Sigmoid colon (tissue), 3 donors: ENCODE measurements at regions not wholly inside any gene's neighbourhood (a gene's known extent, or its start where the extent isn't known, plus 50 kb on each side); places are given as distances from the start of the nearest gene placed in this dataset.

Experiments used
- POLR2A ChIP-seq, 2 donors: fragments of 450-650 bp; IDR thresholded peaks; one replicate each; pipeline ENCODE4 v1.6.1; 2016; ENCODE audit warnings: antibody characterized with exemption in 2 of 2, mild to moderate bottlenecking in 2 of 2, moderate library complexity in 2 of 2
- TF ChIP-seq, protein P1 (sequence below), 4 experiments: fragments of 450-650 bp in 3 of 4; fragments of 200-600 bp in 1 of 4; IDR thresholded peaks; one replicate each; pipeline ENCODE4 v1.5.1; 2016 to 2019; ENCODE audit warnings: antibody characterized with exemption in 4 of 4, mild to moderate bottlenecking in 3 of 4, moderate library complexity in 2 of 4

DNA sequence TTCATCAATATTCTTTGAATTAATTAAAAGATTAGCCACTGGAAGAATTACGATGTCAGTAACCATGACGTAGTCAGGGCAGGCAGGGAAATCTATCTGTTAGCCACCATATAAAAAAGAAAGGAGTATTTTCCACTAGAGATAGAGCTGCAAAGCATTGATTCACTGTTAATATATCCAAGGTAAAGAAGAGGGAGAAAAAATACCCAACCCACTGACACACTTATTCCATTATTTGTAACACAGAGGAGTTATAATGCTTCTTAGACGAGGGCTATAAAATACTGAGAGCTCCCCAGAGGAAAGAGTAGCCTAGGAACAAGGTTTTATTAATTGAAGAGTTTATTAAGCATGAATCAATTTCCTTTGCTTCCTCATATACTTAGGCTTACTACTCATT, 382.2 kb upstream of the CDH6 start:
- TF ChIP-seq, protein P1, sequence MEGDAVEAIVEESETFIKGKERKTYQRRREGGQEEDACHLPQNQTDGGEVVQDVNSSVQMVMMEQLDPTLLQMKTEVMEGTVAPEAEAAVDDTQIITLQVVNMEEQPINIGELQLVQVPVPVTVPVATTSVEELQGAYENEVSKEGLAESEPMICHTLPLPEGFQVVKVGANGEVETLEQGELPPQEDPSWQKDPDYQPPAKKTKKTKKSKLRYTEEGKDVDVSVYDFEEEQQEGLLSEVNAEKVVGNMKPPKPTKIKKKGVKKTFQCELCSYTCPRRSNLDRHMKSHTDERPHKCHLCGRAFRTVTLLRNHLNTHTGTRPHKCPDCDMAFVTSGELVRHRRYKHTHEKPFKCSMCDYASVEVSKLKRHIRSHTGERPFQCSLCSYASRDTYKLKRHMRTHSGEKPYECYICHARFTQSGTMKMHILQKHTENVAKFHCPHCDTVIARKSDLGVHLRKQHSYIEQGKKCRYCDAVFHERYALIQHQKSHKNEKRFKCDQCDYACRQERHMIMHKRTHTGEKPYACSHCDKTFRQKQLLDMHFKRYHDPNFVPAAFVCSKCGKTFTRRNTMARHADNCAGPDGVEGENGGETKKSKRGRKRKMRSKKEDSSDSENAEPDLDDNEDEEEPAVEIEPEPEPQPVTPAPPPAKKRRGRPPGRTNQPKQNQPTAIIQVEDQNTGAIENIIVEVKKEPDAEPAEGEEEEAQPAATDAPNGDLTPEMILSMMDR (IDR thresholded peaks at IDR 0.05) = no peak
- TF ChIP-seq POLR2A (IDR thresholded peaks at IDR 0.05) = no peak
